ENCODE measurements at regions not wholly inside any gene's neighbourhood (a gene's known extent, or its start where the extent isn't known, plus 50 kb on each side); places are given as distances from the start of the nearest gene placed in this dataset.
A peak's percentile ranks its signal among the peaks of the same experiment; 100 is the strongest.

GRCh38 chr15:39219608-39220007, 361.3 kb upstream of the THBS1 start:
- ATAC-seq = no peak

- ATAC-seq = no peak
Measured at GRCh38 chr15:39226169-39226937, 354.5 kb upstream of the THBS1 start.

GRCh38 chr15:39227001-39227400, 353.9 kb upstream of the THBS1 start:
- no peak for ATAC-seq

GRCh38 chr15:39228889-39229288, 352.0 kb upstream of the THBS1 start:
- no peak for ATAC-seq

- ATAC-seq = no peak
Measured at GRCh38 chr15:39230205-39230907, 350.5 kb upstream of the THBS1 start.

- no peak for ATAC-seq
Measured at GRCh38 chr15:39230908-39231285, 350.0 kb upstream of the THBS1 start.

GRCh38 chr15:39232512-39232911, 348.4 kb upstream of the THBS1 start:
- ATAC-seq = no peak

GRCh38 chr15:39235084-39235795, 345.6 kb upstream of the THBS1 start:
- peak; percentile 42 for ATAC-seq

GRCh38 chr15:39236375-39236774, 344.5 kb upstream of the THBS1 start:
- no peak for ATAC-seq

GRCh38 chr15:39238443-39238842, 342.4 kb upstream of the THBS1 start:
- no peak for ATAC-seq

- ATAC-seq = no peak
Measured at GRCh38 chr15:39239562-39239961, 341.3 kb upstream of the THBS1 start.

- ATAC-seq = no peak
Measured at GRCh38 chr15:39242345-39242744, 338.5 kb upstream of the THBS1 start.

GRCh38 chr15:39243396-39243795, 337.5 kb upstream of the THBS1 start:
- no peak for ATAC-seq

- ATAC-seq = no peak
Measured at GRCh38 chr15:39244776-39245175, 336.1 kb upstream of the THBS1 start.

GRCh38 chr15:39246523-39246922, 334.4 kb upstream of the THBS1 start:
- no peak for ATAC-seq

- no peak for ATAC-seq
Measured at GRCh38 chr15:39247574-39247973, 333.3 kb upstream of the THBS1 start.

GRCh38 chr15:39248204-39248603, 332.7 kb upstream of the THBS1 start:
- no peak for ATAC-seq

- ATAC-seq = no peak
Measured at GRCh38 chr15:39250001-39250400, 330.9 kb upstream of the THBS1 start.

GRCh38 chr15:39250460-39251186, 330.3 kb upstream of the THBS1 start:
- no peak for ATAC-seq

GRCh38 chr15:39251413-39252133, 329.3 kb upstream of the THBS1 start:
- no peak for ATAC-seq

GRCh38 chr15:39252134-39252470, 328.8 kb upstream of the THBS1 start:
- ATAC-seq = no peak

- no peak for ATAC-seq
Measured at GRCh38 chr15:39253552-39253951, 327.3 kb upstream of the THBS1 start.
